BLaER1 treated with 17β-estradiol and CSF1 and Interleukin-3, amounts not matched to agents 10 nM and 100 nM (cell line): ENCODE measurements at regions not wholly inside any gene's neighbourhood (a gene's known extent, or its start where the extent isn't known, plus 50 kb on each side); places are given as distances from the start of the nearest gene placed in this dataset.
A peak's percentile ranks its signal among the peaks of the same experiment; 100 is the strongest.

ENCODE experiments used
- H3K27ac ChIP-seq, 11 experiments: shearing (Covaris generic); formaldehyde crosslinking; 2 replicates each; pipeline ENCODE4 v1.8.1; 2022
- H3K27me3 ChIP-seq, 11 experiments: shearing (Covaris generic); formaldehyde crosslinking; 2 replicates each; pipeline ENCODE4 v1.8.1; 2022
- H3K36me3 ChIP-seq, 11 experiments: shearing (Covaris generic); formaldehyde crosslinking; 2 replicates each; pipeline ENCODE4 v1.8.1; 2022
- H3K4me1 ChIP-seq, 10 experiments: shearing (Covaris generic); formaldehyde crosslinking; 2 replicates each; pipeline ENCODE4 v1.8.1; 2022
- H3K4me2 ChIP-seq, 11 experiments: shearing (Covaris generic); formaldehyde crosslinking; 2 replicates each; pipeline ENCODE4 v1.8.1; 2022
- H3K4me3 ChIP-seq, 10 experiments: shearing (Covaris generic); formaldehyde crosslinking; 2 replicates each; pipeline ENCODE4 v1.8.1; 2022
- H3K9ac ChIP-seq, 11 experiments: shearing (Covaris generic); formaldehyde crosslinking; 2 replicates each; pipeline ENCODE4 v1.8.1; 2022
- H3K9me3 ChIP-seq, 11 experiments: shearing (Covaris generic); formaldehyde crosslinking; replicated peaks in 1 of 11; 2 replicates each; pipeline ENCODE4 v1.8.1; 2022
- H4K20me1 ChIP-seq, 11 experiments: shearing (Covaris generic); formaldehyde crosslinking; 2 replicates each; pipeline ENCODE4 v1.8.1; 2022
- Cebpa-rat ChIP-seq, 11 experiments: shearing (Covaris generic); IDR thresholded peaks; 2 replicates each; pipeline ENCODE4 v1.8.1; 2022

- TF ChIP-seq Cebpa-rat (IDR thresholded peaks at IDR 0.05): no peak
- Histone ChIP-seq H3K36me3 (peaks cover 0 to 42% (median 14%) of the 10 kb centered on the region in 11 experiments; a peak in 12 of 22 replicates), H3K9ac (no peak overlapping the region), H3K27me3 (no peaks in the 10 kb centered on the region), H4K20me1 (no peaks in the 10 kb centered on the region), H3K27ac (no peak overlapping the region), H3K4me2 (no peak overlapping the region), H3K4me1 (peaks cover 0 to 8% (median 2%) of the 10 kb centered on the region in 10 experiments; a peak in 10 of 20 replicates), H3K4me3 (no peak overlapping the region), H3K9me3 (peaks cover 22 to 39% (median 30%) of the 10 kb centered on the region in 11 experiments)
These were observed 133.3 kb downstream of the PFKFB3 start for GRCh38 chr10:6336016-6336415.

- Histone ChIP-seq H4K20me1 (no peaks in the 10 kb centered on the region), H3K4me3 (no peak overlapping the region), H3K9me3 (peaks cover 17 to 26% (median 21%) of the 10 kb centered on the region in 11 experiments), H3K27me3 (no peaks in the 10 kb centered on the region), H3K4me1 (peaks cover 0 to 14% (median 2%) of the 10 kb centered on the region in 10 experiments; a peak in 10 of 20 replicates), H3K36me3 (peaks cover 0 to 30% (median 11%) of the 10 kb centered on the region in 11 experiments; a peak in 12 of 22 replicates), H3K9ac (no peak overlapping the region), H3K27ac (no peak overlapping the region; a peak in 1 of 22 replicates), H3K4me2 (peak overlapping the region in 5 of 11 experiments; percentile 20 to 55 (median 46); a peak in 9 of 22 replicates)
- no peak for TF ChIP-seq Cebpa-rat (IDR thresholded peaks at IDR 0.05)
These were observed 134.7 kb downstream of the PFKFB3 start for GRCh38 chr10:6337382-6337781.

- Histone ChIP-seq H3K9ac (no peak overlapping the region), H3K4me1 (peaks cover 0 to 24% (median 4%) of the 10 kb centered on the region in 10 experiments; a peak in 14 of 20 replicates), H3K27ac (no peak overlapping the region), H3K27me3 (no peaks in the 10 kb centered on the region), H3K9me3 (peaks cover 8 to 16% (median 11%) of the 10 kb centered on the region in 11 experiments), H4K20me1 (no peaks in the 10 kb centered on the region), H3K4me3 (no peak overlapping the region), H3K4me2 (no peak overlapping the region), H3K36me3 (peaks cover 0 to 20% (median 6%) of the 10 kb centered on the region in 11 experiments; a peak in 9 of 22 replicates)
- TF ChIP-seq Cebpa-rat (IDR thresholded peaks at IDR 0.05): no peak
These were observed 135.6 kb downstream of the PFKFB3 start for GRCh38 chr10:6338361-6338760.

- TF ChIP-seq Cebpa-rat (IDR thresholded peaks at IDR 0.05): no peak
- H3K27me3 ChIP-seq: no peaks in the 10 kb centered on the region
- H3K27ac ChIP-seq: no peak overlapping the region
- no peak overlapping the region for H3K4me2 ChIP-seq
- peaks cover 6 to 11% (median 8%) of the 10 kb centered on the region in 11 experiments; a peak in 20 of 22 replicates for H3K9me3 ChIP-seq
- H3K4me1 ChIP-seq: peaks cover 0 to 38% (median 8%) of the 10 kb centered on the region in 10 experiments; a peak in 14 of 20 replicates
- H3K36me3 ChIP-seq: peaks cover 0 to 17% (median 0%) of the 10 kb centered on the region in 11 experiments; a peak in 6 of 22 replicates
- H3K4me3 ChIP-seq: no peak overlapping the region
- H4K20me1 ChIP-seq: no peaks in the 10 kb centered on the region
- no peak overlapping the region for H3K9ac ChIP-seq
These were observed 137.2 kb downstream of the PFKFB3 start for GRCh38 chr10:6339891-6340290.

- Histone ChIP-seq H3K4me1 (peaks cover 12 to 60% (median 21%) of the 10 kb centered on the region in 10 experiments), H3K9me3 (peaks cover 9 to 18% (median 13%) of the 10 kb centered on the region in 11 experiments; a peak in 21 of 22 replicates), H3K27me3 (no peaks in the 10 kb centered on the region), H4K20me1 (no peaks in the 10 kb centered on the region), H3K4me3 (no peak overlapping the region), H3K36me3 (peaks cover 0 to 9% (median 0%) of the 10 kb centered on the region in 11 experiments; a peak in 4 of 22 replicates), H3K9ac (peak overlapping the region in 1 of 11 experiments; percentile 29; a peak in 1 of 22 replicates), H3K4me2 (peak overlapping the region in 2 of 11 experiments; percentile 28 to 53; a peak in 4 of 22 replicates), H3K27ac (no peak overlapping the region)
- TF ChIP-seq Cebpa-rat (IDR thresholded peaks at IDR 0.05): no peak
These were observed 139.5 kb downstream of the PFKFB3 start for GRCh38 chr10:6342096-6342685.

- peak overlapping the region in 5 of 11 experiments; percentile 3 to 27 (median 8); a peak in 3 of 22 replicates for H3K27ac ChIP-seq
- H3K4me2 ChIP-seq: peak overlapping the region in 5 of 11 experiments; percentile 1 to 50 (median 9); a peak in 4 of 22 replicates
- H3K9me3 ChIP-seq: peaks cover 9 to 18% (median 13%) of the 10 kb centered on the region in 11 experiments; a peak in 21 of 22 replicates
- H3K4me1 ChIP-seq: peaks cover 20 to 63% (median 28%) of the 10 kb centered on the region in 10 experiments
- TF ChIP-seq Cebpa-rat (IDR thresholded peaks at IDR 0.05): no peak
- no peaks in the 10 kb centered on the region for H4K20me1 ChIP-seq
- H3K27me3 ChIP-seq: no peaks in the 10 kb centered on the region
- no peak overlapping the region for H3K4me3 ChIP-seq
- peaks cover 0 to 9% (median 0%) of the 10 kb centered on the region in 11 experiments; a peak in 4 of 22 replicates for H3K36me3 ChIP-seq
- no peak overlapping the region for H3K9ac ChIP-seq
These were observed 140.7 kb downstream of the PFKFB3 start for GRCh38 chr10:6343305-6344010.

- Histone ChIP-seq H3K9ac (no peak overlapping the region), H3K36me3 (peaks cover 0 to 6% (median 0%) of the 10 kb centered on the region in 11 experiments; a peak in 4 of 22 replicates), H3K4me3 (no peak overlapping the region), H4K20me1 (no peaks in the 10 kb centered on the region), H3K4me2 (peak overlapping the region in 2 of 11 experiments; percentile 83 to 88; a peak in 4 of 22 replicates), H3K4me1 (peaks cover 40 to 82% (median 48%) of the 10 kb centered on the region in 10 experiments), H3K27me3 (no peaks in the 10 kb centered on the region), H3K27ac (no peak overlapping the region), H3K9me3 (peaks cover 9 to 18% (median 13%) of the 10 kb centered on the region in 11 experiments; a peak in 21 of 22 replicates)
- TF ChIP-seq Cebpa-rat (IDR thresholded peaks at IDR 0.05): no peak
These were observed 142.7 kb downstream of the PFKFB3 start for GRCh38 chr10:6345404-6345803.

GRCh38 chr10:6346631-6347030 is 143.9 kb downstream of the PFKFB3 start:
- Histone ChIP-seq H3K4me3 (peak overlapping the region in 1 of 10 experiments; percentile 51; a peak in 1 of 20 replicates), H3K4me2 (peak overlapping the region; percentile 79 to 97 (median 89)), H3K4me1 (peaks cover 47 to 95% (median 56%) of the 10 kb centered on the region in 10 experiments), H3K9ac (peak overlapping the region in 9 of 11 experiments; percentile 86 to 91 (median 88); a peak in 14 of 22 replicates), H4K20me1 (no peaks in the 10 kb centered on the region), H3K27ac (peak overlapping the region; percentile 95 to 99 (median 98)), H3K36me3 (peaks cover 0 to 6% (median 0%) of the 10 kb centered on the region in 11 experiments; a peak in 4 of 22 replicates), H3K9me3 (peaks cover 10 to 22% (median 16%) of the 10 kb centered on the region in 11 experiments; a peak in 21 of 22 replicates), H3K27me3 (no peaks in the 10 kb centered on the region)
- no peak for TF ChIP-seq Cebpa-rat (IDR thresholded peaks at IDR 0.05)
